Nephron progenitor cell (in vitro differentiated cells): ENCODE measurements at regions not wholly inside any gene's neighbourhood (a gene's known extent, or its start where the extent isn't known, plus 50 kb on each side); places are given as distances from the start of the nearest gene placed in this dataset.

Source experiments
- DNase-seq: peaks from one replicate; pipeline ENCODE4 v3.0.0; 2021
- H3K27ac Mint-ChIP-seq: 2 replicates; pipeline ENCODE4 v1.8.0; 2021; ENCODE audit warnings: mild to moderate bottlenecking, moderate library complexity, mixed read lengths
- H3K27me3 Mint-ChIP-seq: 2 replicates; pipeline ENCODE4 v1.8.0; 2021; ENCODE audit warnings: mild to moderate bottlenecking, low read depth, mixed read lengths; ENCODE audit not compliant: poor library complexity
- H3K36me3 Mint-ChIP-seq: 2 replicates; pipeline ENCODE4 v1.8.0; 2021; ENCODE audit warnings: low read depth, mixed read lengths
- H3K4me1 Mint-ChIP-seq: 2 replicates; pipeline ENCODE4 v1.8.0; 2021; ENCODE audit warnings: mixed read lengths
- H3K4me3 Mint-ChIP-seq: 2 replicates; pipeline ENCODE4 v1.8.0; 2021; ENCODE audit warnings: mild to moderate bottlenecking, moderate library complexity, mixed read lengths
- H3K9me3 Mint-ChIP-seq: 2 replicates; pipeline ENCODE4 v1.8.0; 2021; ENCODE audit warnings: mild to moderate bottlenecking, moderate library complexity, mixed read lengths
- TF ChIP-seq, protein P1 (sequence below): fragments of 200-600 bp; sonication (generic); IDR thresholded peaks from 2 replicates; pipeline ENCODE4 v1.5.0; 2021; ENCODE audit warnings: antibody characterized with exemption

DNA sequence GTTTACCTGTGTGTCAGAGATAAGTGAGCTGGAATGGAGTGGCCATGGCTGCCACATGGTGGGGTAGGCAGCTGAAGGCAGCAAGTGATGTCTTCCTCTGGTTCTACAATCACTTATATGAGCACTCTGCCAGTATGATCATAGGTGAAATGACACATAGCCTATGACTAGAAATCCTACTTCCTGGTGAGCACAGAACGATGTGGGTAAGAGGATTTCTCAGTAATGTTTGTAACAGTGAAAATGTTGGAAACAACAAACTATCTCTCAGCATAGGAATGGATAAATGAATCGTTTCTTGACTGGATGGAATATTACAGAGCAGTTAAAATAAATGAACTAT lies 187.0 kb upstream of the S1PR3 start:
- Mint-ChIP-seq H3K9me3 (no peaks in the 10 kb centered on the region), H3K4me3 (no peak overlapping the region), H3K36me3 (no peaks in the 10 kb centered on the region), H3K27ac (no peak overlapping the region), H3K4me1 (peaks cover 21% of the 10 kb centered on the region), H3K27me3 (peaks cover 4% of the 10 kb centered on the region)
- TF ChIP-seq, protein P1, sequence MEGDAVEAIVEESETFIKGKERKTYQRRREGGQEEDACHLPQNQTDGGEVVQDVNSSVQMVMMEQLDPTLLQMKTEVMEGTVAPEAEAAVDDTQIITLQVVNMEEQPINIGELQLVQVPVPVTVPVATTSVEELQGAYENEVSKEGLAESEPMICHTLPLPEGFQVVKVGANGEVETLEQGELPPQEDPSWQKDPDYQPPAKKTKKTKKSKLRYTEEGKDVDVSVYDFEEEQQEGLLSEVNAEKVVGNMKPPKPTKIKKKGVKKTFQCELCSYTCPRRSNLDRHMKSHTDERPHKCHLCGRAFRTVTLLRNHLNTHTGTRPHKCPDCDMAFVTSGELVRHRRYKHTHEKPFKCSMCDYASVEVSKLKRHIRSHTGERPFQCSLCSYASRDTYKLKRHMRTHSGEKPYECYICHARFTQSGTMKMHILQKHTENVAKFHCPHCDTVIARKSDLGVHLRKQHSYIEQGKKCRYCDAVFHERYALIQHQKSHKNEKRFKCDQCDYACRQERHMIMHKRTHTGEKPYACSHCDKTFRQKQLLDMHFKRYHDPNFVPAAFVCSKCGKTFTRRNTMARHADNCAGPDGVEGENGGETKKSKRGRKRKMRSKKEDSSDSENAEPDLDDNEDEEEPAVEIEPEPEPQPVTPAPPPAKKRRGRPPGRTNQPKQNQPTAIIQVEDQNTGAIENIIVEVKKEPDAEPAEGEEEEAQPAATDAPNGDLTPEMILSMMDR: no peak
- no peak for DNase-seq

DNA sequence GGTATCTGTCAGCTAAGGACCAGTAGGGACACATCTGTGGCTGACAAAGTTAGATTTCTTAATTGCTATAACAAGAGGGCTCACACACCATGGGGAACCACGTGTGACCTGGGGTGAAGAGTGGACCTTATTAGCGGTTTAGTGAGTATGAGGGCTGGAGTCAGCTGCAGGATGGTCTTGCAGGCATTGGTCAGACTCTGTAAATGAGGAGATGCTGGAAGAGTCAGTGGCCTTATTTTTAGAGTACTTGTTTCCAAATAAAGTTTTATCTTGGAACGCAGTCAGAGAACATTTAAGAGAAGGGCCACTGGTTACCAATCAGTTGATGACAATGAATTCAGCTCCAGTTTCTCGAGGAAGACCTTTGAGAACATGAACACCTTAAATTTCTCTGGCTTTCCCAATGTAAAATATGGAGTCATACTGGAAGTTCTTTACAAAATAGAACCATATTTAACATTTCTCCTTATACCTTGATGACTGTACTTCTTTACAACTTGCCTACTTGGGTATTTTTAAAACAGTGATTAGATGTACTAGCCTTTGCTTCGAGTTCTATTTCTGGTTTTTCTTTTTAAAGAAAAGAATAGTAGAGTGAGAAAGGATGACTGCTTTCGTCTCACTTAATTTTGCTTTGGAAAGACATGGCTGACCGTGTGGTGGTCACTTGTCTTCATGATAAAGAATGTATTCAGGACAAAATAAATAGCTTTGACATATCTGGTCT lies 185.9 kb upstream of the S1PR3 start:
- H3K36me3 Mint-ChIP-seq: no peaks in the 10 kb centered on the region

DNA sequence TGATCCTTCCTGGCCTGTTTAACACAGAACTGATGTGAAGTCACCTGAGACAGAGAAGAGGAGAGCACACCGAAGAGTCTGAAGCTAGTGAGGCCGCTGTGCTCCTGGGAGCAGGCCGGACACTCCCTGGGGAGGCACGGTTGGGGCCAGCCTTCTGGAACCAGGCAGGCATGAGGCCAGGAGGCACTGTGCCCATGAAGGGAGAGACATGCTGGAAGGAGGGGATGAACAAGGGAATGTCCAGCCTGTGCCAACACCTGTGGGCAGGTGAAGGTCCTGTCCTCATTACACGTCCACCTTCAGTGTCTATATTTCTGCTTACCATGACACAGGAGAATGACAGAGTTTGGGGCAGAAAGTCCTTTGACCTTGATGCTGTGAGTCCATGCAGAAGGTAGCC lies 183.8 kb upstream of the S1PR3 start:
- Mint-ChIP-seq H3K4me3 (no peak overlapping the region), H3K27ac (peak overlapping the region; percentile 11), H3K4me1 (peaks cover 41% of the 10 kb centered on the region), H3K27me3 (peaks cover 8% of the 10 kb centered on the region), H3K9me3 (no peaks in the 10 kb centered on the region), H3K36me3 (no peaks in the 10 kb centered on the region)
- DNase-seq: no peak
- TF ChIP-seq, protein P1: no peak

More for the DNA sequence above, 185.9 kb upstream of the S1PR3 start:
- no peak overlapping the region for H3K4me3 Mint-ChIP-seq
- no peak for DNase-seq
- peaks cover 4% of the 10 kb centered on the region for H3K27me3 Mint-ChIP-seq
- no peaks in the 10 kb centered on the region for H3K9me3 Mint-ChIP-seq
- H3K4me1 Mint-ChIP-seq: peaks cover 24% of the 10 kb centered on the region
- TF ChIP-seq, protein P1: no peak
- no peak overlapping the region for H3K27ac Mint-ChIP-seq

DNA sequence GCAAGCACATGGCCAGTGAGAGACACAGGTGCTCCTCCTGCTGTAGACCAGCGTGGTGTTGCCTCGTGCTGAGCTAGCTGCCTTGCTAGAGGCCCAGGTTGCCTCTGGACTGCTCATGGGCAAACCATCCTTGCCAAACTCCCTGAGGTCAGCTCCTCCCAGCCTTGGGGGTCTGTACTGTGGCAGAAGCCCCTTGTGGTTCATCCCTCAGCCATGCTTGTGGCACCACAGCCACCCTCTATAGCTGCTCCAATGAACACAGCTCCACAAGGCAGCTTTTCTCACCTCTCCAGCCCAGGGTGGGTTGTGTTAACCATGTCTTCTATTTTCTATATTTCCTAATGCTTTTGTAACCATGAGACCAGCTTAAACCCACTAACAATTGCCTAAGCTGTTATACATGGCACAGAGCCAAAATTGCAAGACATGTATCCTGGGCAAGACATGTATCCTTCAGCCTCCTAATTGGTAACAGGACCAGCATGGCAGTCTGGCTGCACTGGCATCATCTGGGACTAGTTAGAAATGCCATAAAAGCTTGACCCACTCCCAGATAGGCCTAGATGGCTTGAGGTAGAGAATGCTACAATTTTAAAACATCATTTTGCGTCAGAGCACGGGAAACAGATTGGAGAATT lies 183.1 kb upstream of the S1PR3 start:
- Mint-ChIP-seq H3K9me3 (no peaks in the 10 kb centered on the region), H3K4me1 (peaks cover 47% of the 10 kb centered on the region), H3K4me3 (no peak overlapping the region), H3K27me3 (peaks cover 8% of the 10 kb centered on the region), H3K36me3 (no peaks in the 10 kb centered on the region), H3K27ac (no peak overlapping the region)
- no peak for DNase-seq
- TF ChIP-seq, protein P1: no peak

DNA sequence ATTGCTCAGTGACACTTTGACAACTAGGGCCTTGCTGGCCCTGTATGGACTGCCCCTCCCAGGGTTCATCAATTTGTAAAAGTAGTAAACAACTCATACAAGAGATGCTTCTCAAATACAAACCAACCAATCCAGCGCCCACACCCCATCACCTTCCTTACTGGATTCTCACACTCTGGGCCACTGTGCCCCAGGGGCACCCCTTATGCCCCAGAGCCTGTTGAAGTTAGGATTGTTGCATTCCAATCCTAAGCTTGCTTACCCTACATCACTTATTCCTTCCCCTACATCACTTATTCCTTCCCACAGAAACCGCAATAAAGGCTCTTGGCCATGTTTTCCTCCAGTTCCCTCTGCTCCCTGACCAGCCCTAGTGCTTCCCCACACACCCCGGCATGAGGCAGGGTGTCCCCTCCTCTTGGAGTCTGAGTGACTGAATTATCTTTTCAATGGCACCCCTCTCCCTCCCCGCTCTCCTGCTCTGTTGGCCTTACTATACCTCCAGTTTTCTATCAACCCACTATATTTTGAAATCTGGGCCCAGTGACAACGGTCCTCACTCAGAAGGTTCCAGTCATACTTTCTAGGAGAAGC lies 182.4 kb upstream of the S1PR3 start:
- Mint-ChIP-seq H3K4me1 (peaks cover 48% of the 10 kb centered on the region), H3K4me3 (no peak overlapping the region), H3K27ac (no peak overlapping the region), H3K27me3 (peaks cover 8% of the 10 kb centered on the region), H3K9me3 (no peaks in the 10 kb centered on the region), H3K36me3 (no peaks in the 10 kb centered on the region)
- TF ChIP-seq, protein P1: no peak
- no peak for DNase-seq
